ENCODE measurements at regions not wholly inside any gene's neighbourhood (a gene's known extent, or its start where the extent isn't known, plus 50 kb on each side); places are given as distances from the start of the nearest gene placed in this dataset.

- DNase-seq (ENCODE audit: low spot score), result no peak
- in situ Hi-C loops (cut with MboI; ENCODE audit: low sequenced_read_pairs, unreplicated experiment), result loop anchor here (25.0 kb wide), 1 partner anchor 309 kb away; no protein-coding TSS in a partner anchor
- TF ChIP-seq CTCF (IDR thresholded peaks at IDR 0.05; ENCODE audit: borderline replicate concordance, control extremely low read depth, extremely low read depth, insufficient read depth, missing control alignments), result no peak
Measured at GRCh38 chr7:33745934-33746333, 159.4 kb upstream of the BMPER start.

- DNase-seq (ENCODE audit: low spot score), result no peak
- no peak for TF ChIP-seq CTCF (IDR thresholded peaks at IDR 0.05; ENCODE audit: borderline replicate concordance, control extremely low read depth, extremely low read depth, insufficient read depth, missing control alignments)
- in situ Hi-C loops (cut with MboI; ENCODE audit: low sequenced_read_pairs, unreplicated experiment), result loop anchor here (25.0 kb wide), 1 partner anchor 311 kb away; no protein-coding TSS in a partner anchor
Measured at GRCh38 chr7:33748793-33749192, 156.5 kb upstream of the BMPER start.

- TF ChIP-seq CTCF (IDR thresholded peaks at IDR 0.05; ENCODE audit: borderline replicate concordance, control extremely low read depth, extremely low read depth, insufficient read depth, missing control alignments), result no peak
- DNase-seq (ENCODE audit: low spot score), result no peak
- in situ Hi-C loops (cut with MboI; ENCODE audit: low sequenced_read_pairs, unreplicated experiment), result no loop called here
Measured at GRCh38 chr7:33750177-33750576, 155.2 kb upstream of the BMPER start.

- in situ Hi-C loops (cut with MboI; ENCODE audit: low sequenced_read_pairs, unreplicated experiment), result no loop called here
- no peak for TF ChIP-seq CTCF (IDR thresholded peaks at IDR 0.05; ENCODE audit: borderline replicate concordance, control extremely low read depth, extremely low read depth, insufficient read depth, missing control alignments)
- no peak for DNase-seq (ENCODE audit: low spot score)
Measured at GRCh38 chr7:33751443-33751842, 153.9 kb upstream of the BMPER start.

- no peak for DNase-seq (ENCODE audit: low spot score)
- in situ Hi-C loops (cut with MboI; ENCODE audit: low sequenced_read_pairs, unreplicated experiment), result no loop called here
- TF ChIP-seq CTCF (IDR thresholded peaks at IDR 0.05; ENCODE audit: borderline replicate concordance, control extremely low read depth, extremely low read depth, insufficient read depth, missing control alignments), result no peak
Measured at GRCh38 chr7:33753881-33754525, 151.3 kb upstream of the BMPER start.

- TF ChIP-seq CTCF (IDR thresholded peaks at IDR 0.05; ENCODE audit: borderline replicate concordance, control extremely low read depth, extremely low read depth, insufficient read depth, missing control alignments), result no peak
- no peak for DNase-seq (ENCODE audit: low spot score)
- in situ Hi-C loops (cut with MboI; ENCODE audit: low sequenced_read_pairs, unreplicated experiment), result no loop called here
Measured at GRCh38 chr7:33754933-33755928, 150.1 kb upstream of the BMPER start.

Data from GM13976 (cell line).